NB4 (cell line): ENCODE measurements at regions not wholly inside any gene's neighbourhood (a gene's known extent, or its start where the extent isn't known, plus 50 kb on each side); places are given as distances from the start of the nearest gene placed in this dataset.

Source experiments
- POLR2A ChIP-seq: IDR thresholded peaks from 2 replicates; pipeline ENCODE4 v1.6.1; 2011; ENCODE audit warnings: mild to moderate bottlenecking; ENCODE audit not compliant: insufficient read length; ENCODE audit errors: extremely low read depth
- TF ChIP-seq, protein P1 (sequence below): IDR thresholded peaks from 2 replicates; pipeline ENCODE4 v1.6.1; 2011; ENCODE audit warnings: low read depth, low read length
- TF ChIP-seq, protein P2 (sequence below): IDR thresholded peaks from one replicate; pipeline ENCODE4 v1.5.1; 2012; ENCODE audit warnings: low read depth, low read length

DNA sequence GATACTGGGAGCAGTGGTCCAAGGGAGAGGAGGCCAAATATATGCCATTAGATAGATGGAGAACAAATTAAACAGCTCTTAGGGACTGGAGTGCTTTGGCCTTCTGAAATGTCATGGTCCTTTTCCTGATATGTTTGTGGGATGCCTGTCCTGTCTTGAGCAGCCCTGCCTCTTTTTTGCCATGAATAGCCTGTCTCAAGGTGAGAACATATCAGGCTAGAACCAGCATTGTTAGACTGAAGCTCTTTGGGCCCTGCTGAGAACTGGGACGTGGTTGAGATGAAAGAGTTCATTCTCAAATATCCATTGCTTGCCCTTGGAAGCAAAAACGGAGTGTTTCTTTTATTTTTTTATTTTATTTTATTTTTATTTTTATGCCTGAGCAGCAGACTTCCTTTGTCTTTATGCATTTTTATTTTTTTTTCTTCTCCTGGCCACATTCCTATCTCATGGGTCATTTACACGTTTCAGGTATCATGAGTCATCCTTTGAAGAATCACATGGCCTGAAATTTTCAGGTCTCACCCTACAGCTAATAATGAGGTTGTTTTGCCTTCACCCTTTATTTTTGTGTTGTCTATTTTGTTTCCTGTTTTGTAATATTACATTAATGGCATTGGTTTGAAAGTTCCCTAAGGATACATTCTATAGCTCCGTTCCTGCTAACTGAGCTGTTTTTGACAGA, 371.4 kb downstream of the PSAT1 start:
- TF ChIP-seq, protein P1, sequence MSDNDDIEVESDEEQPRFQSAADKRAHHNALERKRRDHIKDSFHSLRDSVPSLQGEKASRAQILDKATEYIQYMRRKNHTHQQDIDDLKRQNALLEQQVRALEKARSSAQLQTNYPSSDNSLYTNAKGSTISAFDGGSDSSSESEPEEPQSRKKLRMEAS: no peak
- TF ChIP-seq, protein P2, sequence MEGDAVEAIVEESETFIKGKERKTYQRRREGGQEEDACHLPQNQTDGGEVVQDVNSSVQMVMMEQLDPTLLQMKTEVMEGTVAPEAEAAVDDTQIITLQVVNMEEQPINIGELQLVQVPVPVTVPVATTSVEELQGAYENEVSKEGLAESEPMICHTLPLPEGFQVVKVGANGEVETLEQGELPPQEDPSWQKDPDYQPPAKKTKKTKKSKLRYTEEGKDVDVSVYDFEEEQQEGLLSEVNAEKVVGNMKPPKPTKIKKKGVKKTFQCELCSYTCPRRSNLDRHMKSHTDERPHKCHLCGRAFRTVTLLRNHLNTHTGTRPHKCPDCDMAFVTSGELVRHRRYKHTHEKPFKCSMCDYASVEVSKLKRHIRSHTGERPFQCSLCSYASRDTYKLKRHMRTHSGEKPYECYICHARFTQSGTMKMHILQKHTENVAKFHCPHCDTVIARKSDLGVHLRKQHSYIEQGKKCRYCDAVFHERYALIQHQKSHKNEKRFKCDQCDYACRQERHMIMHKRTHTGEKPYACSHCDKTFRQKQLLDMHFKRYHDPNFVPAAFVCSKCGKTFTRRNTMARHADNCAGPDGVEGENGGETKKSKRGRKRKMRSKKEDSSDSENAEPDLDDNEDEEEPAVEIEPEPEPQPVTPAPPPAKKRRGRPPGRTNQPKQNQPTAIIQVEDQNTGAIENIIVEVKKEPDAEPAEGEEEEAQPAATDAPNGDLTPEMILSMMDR: no peak
- no peak for TF ChIP-seq POLR2A
